ENCODE measurements at regions not wholly inside any gene's neighbourhood (a gene's known extent, or its start where the extent isn't known, plus 50 kb on each side); places are given as distances from the start of the nearest gene placed in this dataset.

DNA sequence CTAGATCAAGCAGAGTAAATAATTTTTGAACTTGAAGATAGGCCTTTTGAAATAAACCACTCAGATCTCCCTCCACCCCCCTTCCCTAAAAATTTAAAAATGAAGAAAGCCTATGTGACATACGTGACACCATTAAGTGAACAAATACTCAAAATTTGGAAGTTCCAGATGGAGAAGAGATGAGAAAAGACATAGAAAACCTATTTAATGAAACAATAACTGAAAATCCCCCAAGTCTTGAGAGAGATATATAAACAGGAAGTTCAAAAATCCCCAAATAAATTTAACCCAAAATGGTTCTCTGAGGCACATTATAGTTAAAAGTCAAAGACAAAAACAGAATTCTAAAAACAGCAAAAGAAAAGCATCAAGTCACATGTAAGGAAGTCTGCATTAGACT is 428.6 kb downstream of the PSAT1 start:
- TF ChIP-seq, protein P1, sequence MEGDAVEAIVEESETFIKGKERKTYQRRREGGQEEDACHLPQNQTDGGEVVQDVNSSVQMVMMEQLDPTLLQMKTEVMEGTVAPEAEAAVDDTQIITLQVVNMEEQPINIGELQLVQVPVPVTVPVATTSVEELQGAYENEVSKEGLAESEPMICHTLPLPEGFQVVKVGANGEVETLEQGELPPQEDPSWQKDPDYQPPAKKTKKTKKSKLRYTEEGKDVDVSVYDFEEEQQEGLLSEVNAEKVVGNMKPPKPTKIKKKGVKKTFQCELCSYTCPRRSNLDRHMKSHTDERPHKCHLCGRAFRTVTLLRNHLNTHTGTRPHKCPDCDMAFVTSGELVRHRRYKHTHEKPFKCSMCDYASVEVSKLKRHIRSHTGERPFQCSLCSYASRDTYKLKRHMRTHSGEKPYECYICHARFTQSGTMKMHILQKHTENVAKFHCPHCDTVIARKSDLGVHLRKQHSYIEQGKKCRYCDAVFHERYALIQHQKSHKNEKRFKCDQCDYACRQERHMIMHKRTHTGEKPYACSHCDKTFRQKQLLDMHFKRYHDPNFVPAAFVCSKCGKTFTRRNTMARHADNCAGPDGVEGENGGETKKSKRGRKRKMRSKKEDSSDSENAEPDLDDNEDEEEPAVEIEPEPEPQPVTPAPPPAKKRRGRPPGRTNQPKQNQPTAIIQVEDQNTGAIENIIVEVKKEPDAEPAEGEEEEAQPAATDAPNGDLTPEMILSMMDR (IDR thresholded peaks at IDR 0.05) = no peak
- no peak for TF ChIP-seq POLR2AphosphoS5 (IDR thresholded peaks at IDR 0.05)
- TF ChIP-seq EP300 (IDR thresholded peaks at IDR 0.05) = no peak
